ENCODE measurements at regions not wholly inside any gene's neighbourhood (a gene's known extent, or its start where the extent isn't known, plus 50 kb on each side); places are given as distances from the start of the nearest gene placed in this dataset.

- DNase-seq (ENCODE audit: low read depth, low spot score) = no peak
- Histone ChIP-seq H3K9me3 (ENCODE audit: low read depth, low read length) (no peaks in the 10 kb centered on the region), H3K4me3 (no peak overlapping the region), H3K9ac (ENCODE audit: insufficient read length) (no peak overlapping the region), H3K36me3 (ENCODE audit: insufficient read depth, low read length) (no peaks in the 10 kb centered on the region), H3K27ac (no peak overlapping the region)
- TF ChIP-seq POLR2AphosphoS5 (IDR thresholded peaks at IDR 0.05; ENCODE audit: borderline replicate concordance, low read depth, low read length) = no peak
- TF ChIP-seq FOXP2 (optimal IDR thresholded peaks at IDR 0.05; ENCODE audit: control extremely low read depth, extremely low read length, insufficient read depth) = no peak
- no peak for TF ChIP-seq EZH2 (IDR thresholded peaks at IDR 0.05)
Observed at GRCh38 chr14:54126947-54127346, 170.3 kb upstream of the BMP4 start.

GRCh38 chr14:54127526-54127925, 170.9 kb upstream of the BMP4 start:
- no peak for DNase-seq (ENCODE audit: low read depth, low spot score)
- no peaks in the 10 kb centered on the region for H3K36me3 ChIP-seq (ENCODE audit: insufficient read depth, low read length)
- H3K9me3 ChIP-seq (ENCODE audit: low read depth, low read length) = no peaks in the 10 kb centered on the region
- TF ChIP-seq POLR2AphosphoS5 (IDR thresholded peaks at IDR 0.05; ENCODE audit: borderline replicate concordance, low read depth, low read length) (no peak), EZH2 (IDR thresholded peaks at IDR 0.05) (no peak), FOXP2 (optimal IDR thresholded peaks at IDR 0.05; ENCODE audit: control extremely low read depth, extremely low read length, insufficient read depth) (no peak)
- no peak overlapping the region for H3K4me3 ChIP-seq
- H3K27ac ChIP-seq = no peak overlapping the region
- H3K9ac ChIP-seq (ENCODE audit: insufficient read length) = no peak overlapping the region

DNA sequence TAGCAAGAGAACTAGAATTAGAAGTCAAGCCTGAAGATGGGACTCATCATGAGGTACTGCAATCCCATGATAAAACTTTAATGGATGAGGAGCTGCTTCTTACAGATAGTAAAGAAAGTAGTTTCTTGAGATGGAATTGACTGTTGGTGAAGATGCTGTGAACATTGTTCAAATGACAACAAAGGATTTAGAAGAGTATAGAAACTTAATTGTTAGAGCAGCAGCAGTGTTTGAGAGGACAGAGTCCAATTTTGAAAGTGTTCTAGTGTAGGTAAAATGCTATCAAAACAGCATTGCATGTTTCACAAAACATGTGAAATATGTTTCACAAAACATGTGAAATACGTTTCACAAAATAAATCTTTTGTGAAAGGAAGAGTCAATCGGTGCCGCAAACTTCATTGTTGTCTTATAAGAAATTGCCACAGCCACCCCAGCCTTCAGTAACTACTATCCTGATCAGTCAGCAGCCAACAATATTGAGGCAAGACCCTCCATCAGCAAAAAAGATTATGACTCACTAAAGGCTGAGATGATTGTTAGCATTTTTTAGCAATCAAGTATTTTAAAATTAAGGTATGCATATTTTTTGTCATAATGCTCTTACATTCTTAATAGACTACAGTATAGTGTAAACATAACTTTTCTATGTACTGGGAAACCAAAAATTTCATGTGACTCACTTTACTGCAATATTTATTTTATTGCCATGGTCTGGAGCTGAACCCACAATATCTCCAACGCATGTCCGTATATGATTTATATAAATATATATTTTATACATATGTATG, 173.4 kb upstream of the BMP4 start:
- TF ChIP-seq POLR2AphosphoS5 (IDR thresholded peaks at IDR 0.05; ENCODE audit: borderline replicate concordance, low read depth, low read length) (no peak), EZH2 (IDR thresholded peaks at IDR 0.05) (no peak), FOXP2 (optimal IDR thresholded peaks at IDR 0.05; ENCODE audit: control extremely low read depth, extremely low read length, insufficient read depth) (no peak)
- no peaks in the 10 kb centered on the region for H3K36me3 ChIP-seq (ENCODE audit: insufficient read depth, low read length)
- H3K9me3 ChIP-seq (ENCODE audit: low read depth, low read length) = no peaks in the 10 kb centered on the region
- no peak for DNase-seq (ENCODE audit: low read depth, low spot score)
- no peak overlapping the region for H3K4me3 ChIP-seq
- no peak overlapping the region for H3K27ac ChIP-seq
- no peak overlapping the region for H3K9ac ChIP-seq (ENCODE audit: insufficient read length)

GRCh38 chr14:54132496-54132895, 175.9 kb upstream of the BMP4 start:
- no peak overlapping the region for H3K4me3 ChIP-seq
- no peak overlapping the region for H3K9ac ChIP-seq (ENCODE audit: insufficient read length)
- no peaks in the 10 kb centered on the region for H3K9me3 ChIP-seq (ENCODE audit: low read depth, low read length)
- no peak overlapping the region for H3K27ac ChIP-seq
- TF ChIP-seq POLR2AphosphoS5 (IDR thresholded peaks at IDR 0.05; ENCODE audit: borderline replicate concordance, low read depth, low read length) = no peak
- TF ChIP-seq EZH2 (IDR thresholded peaks at IDR 0.05) = no peak
- TF ChIP-seq FOXP2 (optimal IDR thresholded peaks at IDR 0.05; ENCODE audit: control extremely low read depth, extremely low read length, insufficient read depth) = no peak
- DNase-seq (ENCODE audit: low read depth, low spot score) = no peak
- no peaks in the 10 kb centered on the region for H3K36me3 ChIP-seq (ENCODE audit: insufficient read depth, low read length)

GRCh38 chr14:54133896-54134295, 177.3 kb upstream of the BMP4 start:
- TF ChIP-seq EZH2 (IDR thresholded peaks at IDR 0.05) (no peak), FOXP2 (optimal IDR thresholded peaks at IDR 0.05; ENCODE audit: control extremely low read depth, extremely low read length, insufficient read depth) (no peak), POLR2AphosphoS5 (IDR thresholded peaks at IDR 0.05; ENCODE audit: borderline replicate concordance, low read depth, low read length) (no peak)

GRCh38 chr14:54135804-54136280, 179.2 kb upstream of the BMP4 start:
- DNase-seq (ENCODE audit: low read depth, low spot score) = no peak
- no peak for TF ChIP-seq FOXP2 (optimal IDR thresholded peaks at IDR 0.05; ENCODE audit: control extremely low read depth, extremely low read length, insufficient read depth)
- no peak for TF ChIP-seq POLR2AphosphoS5 (IDR thresholded peaks at IDR 0.05; ENCODE audit: borderline replicate concordance, low read depth, low read length)
- no peak for TF ChIP-seq EZH2 (IDR thresholded peaks at IDR 0.05)
- no peak overlapping the region for H3K4me3 ChIP-seq
- H3K27ac ChIP-seq = no peak overlapping the region
- H3K9me3 ChIP-seq (ENCODE audit: low read depth, low read length) = no peaks in the 10 kb centered on the region
- H3K36me3 ChIP-seq (ENCODE audit: insufficient read depth, low read length) = no peaks in the 10 kb centered on the region
- no peak overlapping the region for H3K9ac ChIP-seq (ENCODE audit: insufficient read length)

More at GRCh38 chr14:54133896-54134295, 177.3 kb upstream of the BMP4 start:
- H3K9me3 ChIP-seq (ENCODE audit: low read depth, low read length) = no peaks in the 10 kb centered on the region
- H3K36me3 ChIP-seq (ENCODE audit: insufficient read depth, low read length) = no peaks in the 10 kb centered on the region
- no peak overlapping the region for H3K9ac ChIP-seq (ENCODE audit: insufficient read length)
- H3K27ac ChIP-seq = no peak overlapping the region
- no peak for DNase-seq (ENCODE audit: low read depth, low spot score)
- H3K4me3 ChIP-seq = no peak overlapping the region

DNA sequence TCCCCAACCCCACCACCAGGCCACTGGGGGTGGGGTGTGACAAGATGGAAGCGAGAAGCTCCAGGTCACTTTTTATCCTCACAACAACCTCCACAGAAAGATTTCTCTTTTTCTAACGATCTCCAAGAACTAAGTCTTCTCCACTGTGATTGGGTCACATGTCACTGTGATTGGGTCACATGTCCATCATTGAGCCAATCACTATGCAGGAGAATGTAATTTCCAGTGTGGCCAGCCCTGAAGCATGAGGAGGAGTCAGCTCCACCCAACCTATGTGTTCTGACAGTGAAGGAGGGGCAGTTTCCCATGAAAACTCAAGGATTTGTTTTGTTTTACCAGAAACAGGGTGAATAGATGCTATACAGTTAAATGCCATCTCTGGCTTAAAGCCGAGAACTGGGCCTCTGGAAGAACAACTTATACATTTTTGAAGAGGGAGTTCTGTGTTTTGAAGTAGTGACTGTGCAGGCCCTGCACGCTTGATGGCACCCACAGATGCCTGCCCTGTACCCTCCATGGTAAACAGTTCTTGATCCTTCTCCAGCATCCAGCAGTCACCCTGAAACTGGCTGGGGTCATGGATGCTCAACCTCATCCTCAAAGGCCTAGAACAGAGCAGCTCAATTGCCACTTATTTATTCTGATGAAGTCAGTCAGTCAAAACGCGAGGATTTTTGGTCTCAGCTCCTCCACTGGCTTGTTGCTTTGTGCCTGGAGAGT, 180.4 kb upstream of the BMP4 start:
- no peak for DNase-seq (ENCODE audit: low read depth, low spot score)
- Histone ChIP-seq H3K27ac (no peak overlapping the region), H3K36me3 (ENCODE audit: insufficient read depth, low read length) (no peaks in the 10 kb centered on the region), H3K9ac (ENCODE audit: insufficient read length) (no peak overlapping the region), H3K9me3 (ENCODE audit: low read depth, low read length) (no peaks in the 10 kb centered on the region), H3K4me3 (no peak overlapping the region)
- TF ChIP-seq FOXP2 (optimal IDR thresholded peaks at IDR 0.05; ENCODE audit: control extremely low read depth, extremely low read length, insufficient read depth) (no peak), EZH2 (IDR thresholded peaks at IDR 0.05) (no peak), POLR2AphosphoS5 (IDR thresholded peaks at IDR 0.05; ENCODE audit: borderline replicate concordance, low read depth, low read length) (no peak)

DNA sequence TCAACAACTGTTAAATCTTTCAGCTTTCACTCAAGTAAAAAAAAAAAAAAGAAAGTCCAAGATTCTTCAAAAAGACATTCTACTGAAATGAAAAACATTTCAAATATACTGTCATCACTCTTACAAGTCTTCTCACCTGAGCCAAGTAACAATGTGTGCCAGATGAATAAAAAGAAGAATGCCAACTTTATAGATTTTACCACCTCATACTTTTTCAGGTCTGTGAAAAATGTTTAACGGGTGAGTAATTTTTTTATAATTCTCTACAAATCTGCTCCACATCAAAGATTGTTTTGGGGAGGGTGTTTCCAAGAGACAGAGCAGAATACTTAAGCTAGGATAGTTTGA, 181.0 kb upstream of the BMP4 start:
- Histone ChIP-seq H3K4me3 (no peak overlapping the region), H3K9me3 (ENCODE audit: low read depth, low read length) (no peaks in the 10 kb centered on the region), H3K36me3 (ENCODE audit: insufficient read depth, low read length) (no peaks in the 10 kb centered on the region), H3K27ac (no peak overlapping the region), H3K9ac (ENCODE audit: insufficient read length) (no peak overlapping the region)
- DNase-seq (ENCODE audit: low read depth, low spot score) = no peak
- TF ChIP-seq EZH2 (IDR thresholded peaks at IDR 0.05) (no peak), POLR2AphosphoS5 (IDR thresholded peaks at IDR 0.05; ENCODE audit: borderline replicate concordance, low read depth, low read length) (no peak), FOXP2 (optimal IDR thresholded peaks at IDR 0.05; ENCODE audit: control extremely low read depth, extremely low read length, insufficient read depth) (no peak)
